ENCODE measurements at regions not wholly inside any gene's neighbourhood (a gene's known extent, or its start where the extent isn't known, plus 50 kb on each side); places are given as distances from the start of the nearest gene placed in this dataset.

DNA sequence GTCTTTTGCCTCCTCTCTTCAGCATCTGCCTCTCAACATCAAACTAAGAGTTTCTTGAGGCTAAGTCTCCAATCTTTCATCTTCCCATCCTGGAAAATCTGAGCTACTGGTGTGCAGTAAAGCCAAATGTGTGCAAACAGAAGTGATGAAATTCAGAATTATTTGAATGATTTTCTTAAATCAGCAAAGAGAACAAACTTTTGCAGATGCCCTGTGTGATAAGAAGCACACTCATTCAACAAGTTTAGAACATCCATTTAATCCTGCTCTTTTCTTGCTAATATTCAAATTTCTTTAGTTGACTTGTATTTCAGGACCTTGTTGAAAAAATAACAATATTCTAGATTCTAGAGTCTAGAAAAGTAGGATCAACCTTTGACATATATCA is 1374.9 kb upstream of the CELF4 start:
- H3K27me3 ChIP-seq (ENCODE audit: control insufficient read depth in 3 of 3, insufficient read depth in 3 of 3, low read depth in 1 of 3, low read length in 3 of 3): no peaks in the 10 kb centered on the region
- no peak overlapping the region for H4K8ac ChIP-seq (ENCODE audit: low read depth, low read length)
- DNase-seq (ENCODE audit: low spot score): no peak
- H3K27ac ChIP-seq (replicated peaks; ENCODE audit: low read length): no peak overlapping the region
- H3K14ac ChIP-seq (ENCODE audit: low read length): no peak overlapping the region
- H2BK12ac ChIP-seq (ENCODE audit: low read length): no peak overlapping the region
- H3K4me3 ChIP-seq (ENCODE audit: low read length in 2 of 2): no peak overlapping the region
- H3K9me3 ChIP-seq (replicated peaks in 1 of 2; ENCODE audit: control insufficient read depth in 2 of 2, insufficient read depth in 1 of 2, low read depth in 1 of 2, low read length in 2 of 2): peaks cover 0 to 3% of the 10 kb centered on the region in 2 donors
- no peak overlapping the region for H2BK15ac ChIP-seq (ENCODE audit: low read length)
- H3K23ac ChIP-seq (ENCODE audit: low read depth, low read length, poor library complexity): no peak overlapping the region
- no peak overlapping the region for H3K9ac ChIP-seq (ENCODE audit: low read depth, low read length, poor library complexity)
- no peak overlapping the region for H2BK120ac ChIP-seq (ENCODE audit: low read depth, low read length)
- H3K79me1 ChIP-seq (ENCODE audit: low read depth, low read length): no peaks in the 10 kb centered on the region
- H3K36me3 ChIP-seq (replicated peaks in 1 of 2; ENCODE audit: control insufficient read depth in 2 of 2, insufficient read depth in 2 of 2, low read length in 2 of 2): no peaks in the 10 kb centered on the region
- H2AFZ ChIP-seq (ENCODE audit: low read length): peak overlapping the region; percentile 60
- H2AK5ac ChIP-seq (ENCODE audit: low read depth, low read length): no peak overlapping the region
- no peak overlapping the region for H3K4me2 ChIP-seq (ENCODE audit: insufficient read depth, low read length, poor library complexity, severe bottlenecking)
- H3K4ac ChIP-seq (ENCODE audit: low read length): no peak overlapping the region
- H3K18ac ChIP-seq (ENCODE audit: low read length): no peak overlapping the region
- H3K4me1 ChIP-seq (ENCODE audit: control insufficient read depth in 2 of 2, insufficient read depth in 1 of 2, low read depth in 1 of 2, low read length in 2 of 2): no peaks in the 10 kb centered on the region
- H4K91ac ChIP-seq (ENCODE audit: low read depth, low read length, poor library complexity): no peak overlapping the region
- H2BK5ac ChIP-seq (ENCODE audit: low read length): no peak overlapping the region

DNA sequence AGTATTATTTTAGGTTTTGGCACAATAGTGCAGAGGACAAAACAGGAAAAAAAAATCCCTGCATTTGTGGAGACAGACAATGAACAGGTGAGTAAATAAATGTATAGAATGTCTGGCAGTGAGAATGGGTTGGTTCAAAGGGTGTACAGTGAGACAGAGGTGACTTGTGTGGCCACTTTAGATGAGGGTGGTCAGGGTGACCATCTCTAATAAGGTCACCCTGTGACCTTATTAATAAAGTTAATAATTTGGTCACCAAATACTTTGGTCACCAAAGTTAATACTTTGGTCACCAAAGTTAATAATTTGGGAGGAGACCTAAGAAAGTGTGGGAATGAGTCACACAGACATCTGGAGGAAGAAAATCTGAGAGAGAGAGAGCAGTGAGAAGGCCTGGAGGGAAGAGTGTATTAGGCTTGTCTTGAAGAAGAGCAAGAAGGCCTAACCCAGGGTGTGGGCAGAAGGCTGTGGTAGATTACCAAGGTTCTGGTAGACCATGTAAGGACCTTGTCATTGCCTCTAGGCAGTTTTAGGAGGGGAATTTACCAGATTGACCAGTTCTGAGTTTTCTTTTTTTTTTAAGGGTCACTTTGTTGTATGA is 1368.4 kb upstream of the CELF4 start:
- Histone ChIP-seq H3K18ac (ENCODE audit: low read length) (no peak overlapping the region), H2BK12ac (ENCODE audit: low read length) (no peak overlapping the region), H3K4me1 (ENCODE audit: control insufficient read depth in 2 of 2, insufficient read depth in 1 of 2, low read depth in 1 of 2, low read length in 2 of 2) (peaks cover 0 to 4% of the 10 kb centered on the region in 2 donors), H3K9me3 (replicated peaks in 1 of 2; ENCODE audit: control insufficient read depth in 2 of 2, insufficient read depth in 1 of 2, low read depth in 1 of 2, low read length in 2 of 2) (no peaks in the 10 kb centered on the region), H2BK5ac (ENCODE audit: low read length) (no peak overlapping the region), H2BK120ac (ENCODE audit: low read depth, low read length) (no peak overlapping the region), H3K27me3 (ENCODE audit: control insufficient read depth in 3 of 3, insufficient read depth in 3 of 3, low read depth in 1 of 3, low read length in 3 of 3) (no peaks in the 10 kb centered on the region), H3K4ac (ENCODE audit: low read length) (no peak overlapping the region), H2BK15ac (ENCODE audit: low read length) (no peak overlapping the region), H3K79me1 (ENCODE audit: low read depth, low read length) (no peaks in the 10 kb centered on the region), H3K36me3 (replicated peaks in 1 of 2; ENCODE audit: control insufficient read depth in 2 of 2, insufficient read depth in 2 of 2, low read length in 2 of 2) (no peaks in the 10 kb centered on the region), H3K14ac (ENCODE audit: low read length) (no peak overlapping the region), H4K91ac (ENCODE audit: low read depth, low read length, poor library complexity) (no peak overlapping the region), H3K23ac (ENCODE audit: low read depth, low read length, poor library complexity) (no peak overlapping the region), H4K8ac (ENCODE audit: low read depth, low read length) (no peak overlapping the region), H3K4me2 (ENCODE audit: insufficient read depth, low read length, poor library complexity, severe bottlenecking) (no peak overlapping the region), H3K27ac (replicated peaks; ENCODE audit: low read length) (no peak overlapping the region), H2AK5ac (ENCODE audit: low read depth, low read length) (no peak overlapping the region), H2AFZ (ENCODE audit: low read length) (no peak overlapping the region), H3K9ac (ENCODE audit: low read depth, low read length, poor library complexity) (no peak overlapping the region), H3K4me3 (ENCODE audit: low read length in 2 of 2) (no peak overlapping the region)
- no peak for DNase-seq (ENCODE audit: low spot score)

DNA sequence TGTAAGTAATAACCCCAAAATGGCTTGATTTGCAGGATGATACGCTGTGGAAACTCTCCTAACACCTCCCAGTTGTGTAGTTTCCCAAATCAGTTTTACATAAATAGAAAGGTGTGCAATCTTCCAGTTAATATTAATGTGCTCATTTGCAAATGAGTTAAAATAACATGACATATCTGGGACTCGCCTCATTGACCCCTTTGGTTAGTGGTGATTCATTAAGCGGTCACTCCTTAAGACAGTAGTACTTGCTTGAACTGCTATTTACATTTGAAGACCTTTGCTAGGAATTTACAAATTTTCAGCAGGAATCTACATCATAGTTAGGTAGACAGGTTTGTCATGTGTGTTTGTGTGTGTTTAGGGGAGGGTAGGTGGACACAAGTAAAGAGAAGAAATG is 1367.7 kb upstream of the CELF4 start:
- H2BK15ac ChIP-seq (ENCODE audit: low read length): no peak overlapping the region
- peaks cover 0 to 4% of the 10 kb centered on the region in 2 donors for H3K4me1 ChIP-seq (ENCODE audit: control insufficient read depth in 2 of 2, insufficient read depth in 1 of 2, low read depth in 1 of 2, low read length in 2 of 2)
- H2AFZ ChIP-seq (ENCODE audit: low read length): no peak overlapping the region
- no CpG with 5 or more reads among the region's 3 CpGs for WGBS, 2 donors (ENCODE audit: extremely low coverage in 2 of 2, insufficient read length in 2 of 2, insufficient replicate concordance in 1 of 2)
- H3K9ac ChIP-seq (ENCODE audit: low read depth, low read length, poor library complexity): no peak overlapping the region
- no peak overlapping the region for H3K4ac ChIP-seq (ENCODE audit: low read length)
- no peak overlapping the region for H3K23ac ChIP-seq (ENCODE audit: low read depth, low read length, poor library complexity)
- no peak overlapping the region for H2BK5ac ChIP-seq (ENCODE audit: low read length)
- H3K27me3 ChIP-seq (ENCODE audit: control insufficient read depth in 3 of 3, insufficient read depth in 3 of 3, low read depth in 1 of 3, low read length in 3 of 3): no peaks in the 10 kb centered on the region
- no peak overlapping the region for H3K27ac ChIP-seq (replicated peaks; ENCODE audit: low read length)
- H4K91ac ChIP-seq (ENCODE audit: low read depth, low read length, poor library complexity): no peak overlapping the region
- H3K4me3 ChIP-seq (ENCODE audit: low read length in 2 of 2): no peak overlapping the region
- H3K4me2 ChIP-seq (ENCODE audit: insufficient read depth, low read length, poor library complexity, severe bottlenecking): no peak overlapping the region
- no peaks in the 10 kb centered on the region for H3K9me3 ChIP-seq (replicated peaks in 1 of 2; ENCODE audit: control insufficient read depth in 2 of 2, insufficient read depth in 1 of 2, low read depth in 1 of 2, low read length in 2 of 2)
- no peak overlapping the region for H2AK5ac ChIP-seq (ENCODE audit: low read depth, low read length)
- no peaks in the 10 kb centered on the region for H3K79me1 ChIP-seq (ENCODE audit: low read depth, low read length)
- no peak overlapping the region for H4K8ac ChIP-seq (ENCODE audit: low read depth, low read length)
- no peak overlapping the region for H3K18ac ChIP-seq (ENCODE audit: low read length)
- no peak overlapping the region for H3K14ac ChIP-seq (ENCODE audit: low read length)
- H3K36me3 ChIP-seq (replicated peaks in 1 of 2; ENCODE audit: control insufficient read depth in 2 of 2, insufficient read depth in 2 of 2, low read length in 2 of 2): no peaks in the 10 kb centered on the region
- H2BK12ac ChIP-seq (ENCODE audit: low read length): no peak overlapping the region
- H2BK120ac ChIP-seq (ENCODE audit: low read depth, low read length): no peak overlapping the region
- no peak for DNase-seq (ENCODE audit: low spot score)

DNA sequence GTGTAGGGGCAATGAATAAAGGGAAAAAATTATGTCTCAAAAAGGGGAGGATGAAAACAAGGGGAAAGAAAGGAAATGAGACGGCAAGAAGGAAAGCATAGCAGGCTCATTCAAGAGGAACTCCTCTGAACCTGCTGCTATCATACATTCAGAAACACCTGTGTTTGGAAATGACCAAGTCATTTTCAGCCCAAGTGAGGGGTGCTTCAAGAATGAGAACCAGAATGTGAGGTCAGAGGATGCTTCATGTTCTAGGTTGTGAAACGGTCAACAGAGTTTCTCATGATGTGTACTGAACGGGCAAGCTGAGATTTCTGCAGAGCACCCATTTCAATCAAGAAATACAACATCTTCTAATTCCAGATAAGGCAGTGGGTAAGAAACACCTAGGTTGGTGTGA is 1367.2 kb upstream of the CELF4 start:
- Histone ChIP-seq H3K14ac (ENCODE audit: low read length) (no peak overlapping the region), H2AFZ (ENCODE audit: low read length) (no peak overlapping the region)

More for the DNA sequence above, 1367.2 kb upstream of the CELF4 start:
- Histone ChIP-seq H3K79me1 (ENCODE audit: low read depth, low read length) (no peaks in the 10 kb centered on the region), H2BK15ac (ENCODE audit: low read length) (no peak overlapping the region), H3K4me3 (ENCODE audit: low read length in 2 of 2) (no peak overlapping the region), H3K36me3 (replicated peaks in 1 of 2; ENCODE audit: control insufficient read depth in 2 of 2, insufficient read depth in 2 of 2, low read length in 2 of 2) (no peaks in the 10 kb centered on the region), H2BK120ac (ENCODE audit: low read depth, low read length) (no peak overlapping the region), H3K4ac (ENCODE audit: low read length) (no peak overlapping the region), H4K8ac (ENCODE audit: low read depth, low read length) (no peak overlapping the region), H3K27me3 (ENCODE audit: control insufficient read depth in 3 of 3, insufficient read depth in 3 of 3, low read depth in 1 of 3, low read length in 3 of 3) (no peaks in the 10 kb centered on the region), H3K9ac (ENCODE audit: low read depth, low read length, poor library complexity) (no peak overlapping the region), H3K18ac (ENCODE audit: low read length) (no peak overlapping the region), H3K4me2 (ENCODE audit: insufficient read depth, low read length, poor library complexity, severe bottlenecking) (no peak overlapping the region), H2BK5ac (ENCODE audit: low read length) (no peak overlapping the region), H4K91ac (ENCODE audit: low read depth, low read length, poor library complexity) (no peak overlapping the region), H2AK5ac (ENCODE audit: low read depth, low read length) (no peak overlapping the region), H3K9me3 (replicated peaks in 1 of 2; ENCODE audit: control insufficient read depth in 2 of 2, insufficient read depth in 1 of 2, low read depth in 1 of 2, low read length in 2 of 2) (no peaks in the 10 kb centered on the region), H3K27ac (replicated peaks; ENCODE audit: low read length) (no peak overlapping the region), H3K4me1 (ENCODE audit: control insufficient read depth in 2 of 2, insufficient read depth in 1 of 2, low read depth in 1 of 2, low read length in 2 of 2) (peaks cover 0 to 4% of the 10 kb centered on the region in 2 donors), H2BK12ac (ENCODE audit: low read length) (no peak overlapping the region), H3K23ac (ENCODE audit: low read depth, low read length, poor library complexity) (no peak overlapping the region)
- no CpG with 5 or more reads among the region's 3 CpGs for WGBS, 2 donors (ENCODE audit: extremely low coverage in 2 of 2, insufficient read length in 2 of 2, insufficient replicate concordance in 1 of 2)
- no peak for DNase-seq (ENCODE audit: low spot score)

Measured in neuronal stem cell (in vitro differentiated cells).